OCI-LY7 (cell line): ENCODE measurements at regions not wholly inside any gene's neighbourhood (a gene's known extent, or its start where the extent isn't known, plus 50 kb on each side); places are given as distances from the start of the nearest gene placed in this dataset.

Experiments used
- BruUV-seq: library from RNA; stranded (reverse); fragments of 400-500 nt; replicated peaks from 2 replicates; lab custom pipeline; 2021; lab: Mats Ljungman, UMichigan
- CTCF ChIA-PET: fragments of 300-600 bp; sonication (Branson Sonifier 250); formaldehyde crosslinking; loops from one replicate; lab custom pipeline; 2022; ENCODE audit warnings: antibody characterized with exemption; ENCODE audit not compliant: unreplicated experiment; lab: Charles Lee
- POLR2A ChIA-PET: fragments of 300-600 bp; sonication (Branson Sonifier 250); formaldehyde crosslinking; loops from one replicate; lab custom pipeline; 2022; ENCODE audit warnings: antibody characterized with exemption; lab: Charles Lee
- DNase-seq: peaks from one replicate; pipeline ENCODE4 v3.0.0-alpha.2; 2015; ENCODE audit warnings: low spot score
- H2AFZ ChIP-seq: fragments of 200-600 bp; sonication (generic), shearing (Covaris generic); 2 replicates; pipeline ENCODE4 v1.6.1; 2014; ENCODE audit warnings: mild to moderate bottlenecking, antibody characterized with exemption, low read length, moderate library complexity
- H3K27ac ChIP-seq: fragments of 200-600 bp; sonication (generic); 2 replicates; pipeline ENCODE4 v1.5.1; 2014; ENCODE audit warnings: mixed run types, low read depth, mild to moderate bottlenecking, moderate library complexity, low read length, inconsistent platforms; ENCODE audit not compliant: poor library complexity, severe bottlenecking
- H3K36me3 ChIP-seq: fragments of 200-600 bp; sonication (generic); 2 replicates; pipeline ENCODE4 v1.6.1; 2014; ENCODE audit warnings: mild to moderate bottlenecking, antibody characterized with exemption, low read length, moderate library complexity, mixed read lengths; ENCODE audit not compliant: insufficient read depth
- H3K4me1 ChIP-seq: fragments of 200-600 bp; sonication (generic); 2 replicates; pipeline ENCODE4 v1.5.1; 2014; ENCODE audit warnings: mild to moderate bottlenecking, low read length; ENCODE audit not compliant: insufficient read depth, poor library complexity, severe bottlenecking
- H3K4me2 ChIP-seq: fragments of 200-600 bp; sonication (generic); 2 replicates; pipeline ENCODE4 v1.6.1; 2014; ENCODE audit warnings: mild to moderate bottlenecking, low read length
- H3K4me3 ChIP-seq: fragments of 200-600 bp; sonication (generic); 2 replicates; pipeline ENCODE4 v1.5.1; 2014; ENCODE audit warnings: mild to moderate bottlenecking, low read depth, low read length; ENCODE audit not compliant: poor library complexity, severe bottlenecking
- H3K79me2 ChIP-seq: fragments of 200-600 bp; sonication (generic); 2 replicates; pipeline ENCODE4 v1.6.1; 2016; ENCODE audit warnings: low read depth, mild to moderate bottlenecking, low read length, moderate library complexity, mixed read lengths; ENCODE audit not compliant: insufficient read depth
- H3K9me2 ChIP-seq: fragments of 200-600 bp; sonication (generic); 2 replicates; pipeline ENCODE4 v1.6.1; 2016; ENCODE audit warnings: mild to moderate bottlenecking, low read length, mixed read lengths; ENCODE audit not compliant: insufficient read depth
- H3K9me3 ChIP-seq: fragments of 200-600 bp; sonication (generic); 2 replicates; pipeline ENCODE4 v1.6.1; 2014; ENCODE audit warnings: mild to moderate bottlenecking, mixed run types, low read length, mixed read lengths
- H4K20me1 ChIP-seq: fragments of 200-600 bp; sonication (generic); 2 replicates; pipeline ENCODE4 v1.6.1; 2014; ENCODE audit warnings: mild to moderate bottlenecking, antibody characterized with exemption, low read length, moderate library complexity, mixed read lengths; ENCODE audit not compliant: insufficient read depth
- CTCF ChIP-seq: fragments of 200-600 bp; sonication (generic); conservative IDR thresholded peaks from 2 replicates; pipeline ENCODE4 v1.5.1; 2014; ENCODE audit warnings: mild to moderate bottlenecking, antibody characterized with exemption, low read length, moderate library complexity, mixed read lengths
- EZH2phosphoT487 ChIP-seq: fragments of 200-600 bp; sonication (generic); IDR thresholded peaks from 2 replicates; pipeline ENCODE4 v1.6.1; 2018; ENCODE audit warnings: low read depth, borderline replicate concordance, mild to moderate bottlenecking, mixed run types, antibody characterized with exemption, low read length, moderate library complexity, mixed read lengths
- intact Hi-C: fragments of 100-400 bp; cut with micrococcal nuclease; formaldehyde crosslinking; loops from one replicate; pipeline ENCODE4 v1.10.0; 2022; ENCODE audit not compliant: unreplicated experiment

- H3K27ac ChIP-seq: no peak overlapping the region
- no peak overlapping the region for H3K4me2 ChIP-seq
- BruUV-seq: no TSS peak
- TF ChIP-seq CTCF (no peak), EZH2phosphoT487 (no peak)
- ChIA-PET POLR2A (no interaction called here), CTCF (no interaction called here)
- H2AFZ ChIP-seq: no peak overlapping the region
- H3K79me2 ChIP-seq: no peaks in the 10 kb centered on the region
- no peak for DNase-seq
- intact Hi-C loops: no loop called here
- H3K9me2 ChIP-seq: no peaks in the 10 kb centered on the region
- no peaks in the 10 kb centered on the region for H3K9me3 ChIP-seq
- H3K36me3 ChIP-seq: no peaks in the 10 kb centered on the region
- no peaks in the 10 kb centered on the region for H3K4me1 ChIP-seq
- no peak overlapping the region for H3K4me3 ChIP-seq
- H4K20me1 ChIP-seq: no peaks in the 10 kb centered on the region
Measured at GRCh38 chr14:104450811-104451401, 128.7 kb upstream of the C14orf180 start.

GRCh38 chr14:104451474-104451873 lies 128.1 kb upstream of the C14orf180 start:
- DNase-seq: no peak
- Histone ChIP-seq H3K9me2 (no peaks in the 10 kb centered on the region), H3K79me2 (no peaks in the 10 kb centered on the region), H3K4me2 (no peak overlapping the region), H3K9me3 (no peaks in the 10 kb centered on the region), H3K4me3 (no peak overlapping the region), H3K36me3 (no peaks in the 10 kb centered on the region), H4K20me1 (no peaks in the 10 kb centered on the region), H2AFZ (no peak overlapping the region), H3K4me1 (no peaks in the 10 kb centered on the region), H3K27ac (no peak overlapping the region)
- BruUV-seq: no TSS peak
- intact Hi-C loops: no loop called here
- POLR2A ChIA-PET: no interaction called here
- CTCF ChIA-PET: no interaction called here
- TF ChIP-seq EZH2phosphoT487: no peak

- no TSS peak for BruUV-seq
- DNase-seq: no peak
- no peaks in the 10 kb centered on the region for H3K79me2 ChIP-seq
Measured at GRCh38 chr14:104458845-104459244, 120.7 kb upstream of the C14orf180 start.

More at GRCh38 chr14:104458845-104459244, 120.7 kb upstream of the C14orf180 start:
- H3K9me2 ChIP-seq: no peaks in the 10 kb centered on the region
- no peak overlapping the region for H3K4me2 ChIP-seq
- ChIA-PET POLR2A (interaction anchor here (0.5 kb wide), 1 partner anchor 95 kb away, joined by 3 read pairs; no protein-coding TSS in a partner anchor), CTCF (no interaction called here)
- intact Hi-C loops: no loop called here
- no peak overlapping the region for H3K27ac ChIP-seq
- H4K20me1 ChIP-seq: no peaks in the 10 kb centered on the region
- H3K4me1 ChIP-seq: no peaks in the 10 kb centered on the region
- no peak overlapping the region for H3K4me3 ChIP-seq
- H2AFZ ChIP-seq: no peak overlapping the region
- H3K36me3 ChIP-seq: no peaks in the 10 kb centered on the region
- no peak for TF ChIP-seq EZH2phosphoT487
- no peak for TF ChIP-seq CTCF
- no peaks in the 10 kb centered on the region for H3K9me3 ChIP-seq
